NCI-H187 (cell line): ENCODE measurements at regions not wholly inside any gene's neighbourhood (a gene's known extent, or its start where the extent isn't known, plus 50 kb on each side); places are given as distances from the start of the nearest gene placed in this dataset.

Experiments used
- DNase-seq, 2 experiments: peaks; one replicate each; lab custom pipeline; 2025; lab: John Stamatoyannopoulos, UW

- DNase-seq, result no peak
These were observed 574.1 kb downstream of the LMO7 start for GRCh38 chr13:76210262-76210661.

- no peak for DNase-seq
These were observed 562.5 kb downstream of the LMO7 start for GRCh38 chr13:76198568-76199163.

- DNase-seq, result no peak
These were observed 553.9 kb downstream of the LMO7 start for GRCh38 chr13:76189882-76190519.

GRCh38 chr13:76175961-76176725 is 540.0 kb downstream of the LMO7 start:
- DNase-seq, result no peak

- no peak for DNase-seq
These were observed 532.5 kb downstream of the LMO7 start for GRCh38 chr13:76168661-76169060.

- no peak for DNase-seq
These were observed 528.2 kb downstream of the LMO7 start for GRCh38 chr13:76164290-76164689.

- no peak for DNase-seq
These were observed 527.6 kb downstream of the LMO7 start for GRCh38 chr13:76163761-76164160.

GRCh38 chr13:76160961-76161925 is 525.1 kb downstream of the LMO7 start:
- no peak for DNase-seq

- no peak for DNase-seq
These were observed 524.4 kb downstream of the LMO7 start for GRCh38 chr13:76160506-76160905.

- DNase-seq, result no peak
These were observed 521.8 kb downstream of the LMO7 start for GRCh38 chr13:76157926-76158325.

GRCh38 chr13:76153239-76153638 is 517.1 kb downstream of the LMO7 start:
- no peak for DNase-seq

GRCh38 chr13:76148926-76149325 is 512.8 kb downstream of the LMO7 start:
- DNase-seq, result no peak

GRCh38 chr13:76148374-76148773 is 512.2 kb downstream of the LMO7 start:
- no peak for DNase-seq

GRCh38 chr13:76132532-76132931 is 496.4 kb downstream of the LMO7 start:
- DNase-seq, result no peak

GRCh38 chr13:76131551-76131950 is 495.4 kb downstream of the LMO7 start:
- no peak for DNase-seq

GRCh38 chr13:76129305-76130000 is 493.3 kb downstream of the LMO7 start:
- no peak for DNase-seq

GRCh38 chr13:76127922-76128321 is 491.8 kb downstream of the LMO7 start:
- DNase-seq, result no peak

- no peak for DNase-seq
These were observed 487.4 kb downstream of the LMO7 start for GRCh38 chr13:76123548-76123947.

GRCh38 chr13:76116751-76117360 is 480.7 kb downstream of the LMO7 start:
- DNase-seq, result no peak

GRCh38 chr13:76106763-76107162 is 470.6 kb downstream of the LMO7 start:
- no peak for DNase-seq

- no peak for DNase-seq
These were observed 458.5 kb downstream of the LMO7 start for GRCh38 chr13:76094645-76095044.
